Activated naive CD4-positive, alpha-beta T cell treated with anti-CD3 and anti-CD28 coated beads, Interleukin-2, amount 50 U/mL, for 72 hours (primary cell): ENCODE measurements at regions not wholly inside any gene's neighbourhood (a gene's known extent, or its start where the extent isn't known, plus 50 kb on each side); places are given as distances from the start of the nearest gene placed in this dataset.

Experiments used
- ATAC-seq, 2 donors: fragments of 150-1000 bp; cut with Tn5 transposase; 2 replicates each; pipeline ENCODE4 v1.10.0; 2021; ENCODE audit warnings: mild to moderate bottlenecking in 2 of 2, moderate library complexity in 2 of 2
- DNase-seq, 2 donors: peaks; one replicate each; pipeline ENCODE4 v3.0.0; 2021 to 2022; ENCODE audit warnings: low spot score in 2 of 2
- H3K27ac Mint-ChIP-seq, 2 donors: one replicate each; pipeline ENCODE4 v1.8.0; 2022; ENCODE audit warnings: mild to moderate bottlenecking in 2 of 2, mixed read lengths in 2 of 2
- H3K36me3 Mint-ChIP-seq, 2 donors: one replicate each; pipeline ENCODE4 v1.8.0; 2022; ENCODE audit warnings: mixed read lengths in 2 of 2
- H3K9me3 Mint-ChIP-seq, 2 donors: one replicate each; pipeline ENCODE4 v1.8.0; 2022; ENCODE audit warnings: mixed read lengths in 2 of 2

DNA sequence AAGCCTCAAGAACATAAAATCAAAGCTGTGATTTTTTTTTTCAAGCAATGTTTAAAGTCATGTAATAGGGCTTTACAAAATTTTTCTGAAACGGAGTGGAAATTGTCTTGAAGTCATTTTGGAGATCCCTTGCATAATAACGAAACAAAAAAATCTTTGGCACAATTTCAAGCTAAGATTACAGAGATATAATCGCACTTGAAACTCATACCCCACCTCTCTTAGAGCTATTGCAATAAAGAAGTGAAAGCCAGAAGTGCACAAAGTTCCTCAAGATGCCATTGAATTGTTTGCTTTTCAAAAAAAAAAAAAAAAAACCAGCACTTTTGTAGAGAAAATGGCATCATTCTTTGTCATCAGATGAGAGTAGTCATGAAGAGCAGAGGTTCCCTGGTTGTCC is 152.3 kb downstream of the PAX3 start:
- H3K9me3 Mint-ChIP-seq = no peaks in the 10 kb centered on the region
- H3K36me3 Mint-ChIP-seq = no peaks in the 10 kb centered on the region
- ATAC-seq (no peak), DNase-seq (no peak)
- no peak overlapping the region for H3K27ac Mint-ChIP-seq

DNA sequence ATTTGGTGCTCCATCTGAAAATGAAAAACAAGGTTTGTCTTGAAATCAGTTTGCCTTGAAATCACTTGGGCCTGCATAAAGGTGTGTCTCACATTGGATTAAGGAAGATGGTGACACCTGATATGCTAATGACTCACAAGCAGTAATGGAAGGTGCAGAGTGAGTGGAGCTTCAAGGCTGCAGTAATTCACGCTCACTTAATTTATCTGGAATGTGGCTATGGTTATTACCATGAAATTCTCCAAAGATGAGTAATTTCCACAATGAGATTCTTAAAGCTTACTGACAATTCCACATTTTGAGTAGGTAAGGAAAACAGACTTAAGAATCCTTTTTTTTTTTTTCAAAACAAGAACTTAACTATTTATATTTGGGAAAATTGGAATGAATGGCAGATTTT is 156.8 kb downstream of the PAX3 start:
- Mint-ChIP-seq H3K9me3 (peaks cover 4 to 5% of the 10 kb centered on the region in 2 donors), H3K36me3 (no peaks in the 10 kb centered on the region), H3K27ac (no peak overlapping the region)
- ATAC-seq = no peak
- no peak for DNase-seq

DNA sequence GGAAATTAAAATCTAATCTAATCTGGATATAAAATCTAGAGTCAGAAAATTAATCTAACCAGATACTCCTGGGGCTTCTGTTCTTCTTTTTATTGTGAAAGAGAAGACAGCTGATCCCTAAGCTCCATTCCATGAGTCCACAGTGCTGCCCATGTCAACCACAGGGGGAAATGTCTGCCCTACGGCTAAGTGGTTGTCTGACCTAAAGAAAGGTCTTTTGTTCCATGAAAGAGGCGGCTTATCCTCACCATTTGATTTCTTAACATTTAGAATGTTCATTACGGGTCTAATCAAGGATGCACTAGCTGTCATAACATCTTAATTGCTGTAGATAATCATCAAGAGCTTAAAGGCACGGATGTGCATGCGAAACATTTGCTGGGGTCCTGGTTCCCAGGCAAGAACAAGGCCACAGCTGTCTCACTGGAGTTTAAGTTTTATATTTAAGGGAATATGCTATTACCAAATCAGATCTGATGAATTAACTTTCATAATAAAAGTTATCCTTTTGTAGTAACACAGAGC is 162.6 kb downstream of the PAX3 start:
- Mint-ChIP-seq H3K36me3 (no peaks in the 10 kb centered on the region), H3K27ac (no peak overlapping the region), H3K9me3 (peaks cover 10 to 16% of the 10 kb centered on the region in 2 donors)
- ATAC-seq (no peak), DNase-seq (no peak)

DNA sequence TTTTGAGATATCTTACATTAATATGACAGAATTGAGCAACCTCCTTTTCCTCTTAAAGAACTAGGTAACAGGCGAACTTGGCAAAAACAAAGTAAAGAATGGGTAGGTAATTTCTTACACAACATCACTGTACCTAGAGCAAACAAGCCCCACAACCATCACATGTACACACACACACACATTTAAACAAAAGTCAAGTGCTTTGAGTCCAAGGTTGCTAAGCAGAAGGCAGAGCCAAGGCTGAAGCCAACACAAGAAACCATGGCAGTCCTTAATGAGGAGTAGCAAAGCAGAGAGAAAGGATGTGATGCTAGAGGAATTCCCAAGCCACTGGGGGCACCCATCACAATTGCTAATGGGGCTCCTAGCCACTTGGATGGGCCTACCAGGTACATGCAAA is 164.1 kb downstream of the PAX3 start:
- DNase-seq (no peak), ATAC-seq (no peak)
- no peak overlapping the region for H3K27ac Mint-ChIP-seq
- H3K36me3 Mint-ChIP-seq = no peaks in the 10 kb centered on the region
- H3K9me3 Mint-ChIP-seq = peaks cover 10 to 16% of the 10 kb centered on the region in 2 donors

DNA sequence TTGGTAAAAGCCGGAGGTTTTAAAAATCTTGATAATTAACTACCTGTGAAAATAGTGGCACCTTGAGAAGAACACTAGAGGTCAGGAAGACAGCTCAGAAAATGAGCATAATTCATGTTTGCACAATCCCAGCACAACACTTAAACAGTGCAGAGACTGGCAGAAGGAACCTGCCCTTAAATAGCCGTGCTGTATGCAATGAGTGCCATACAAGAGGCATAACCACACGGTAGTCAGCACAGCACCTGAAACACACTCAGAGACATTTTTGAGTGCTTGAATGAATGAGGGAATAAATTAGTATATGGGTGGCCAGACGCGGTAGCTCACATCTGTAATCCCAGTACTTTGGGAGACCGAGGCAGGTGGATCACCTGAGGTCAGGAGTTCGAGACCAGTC is 164.9 kb downstream of the PAX3 start:
- Mint-ChIP-seq H3K9me3 (peaks cover 10 to 16% of the 10 kb centered on the region in 2 donors), H3K27ac (no peak overlapping the region), H3K36me3 (no peaks in the 10 kb centered on the region)
- DNase-seq = no peak
- ATAC-seq = no peak

DNA sequence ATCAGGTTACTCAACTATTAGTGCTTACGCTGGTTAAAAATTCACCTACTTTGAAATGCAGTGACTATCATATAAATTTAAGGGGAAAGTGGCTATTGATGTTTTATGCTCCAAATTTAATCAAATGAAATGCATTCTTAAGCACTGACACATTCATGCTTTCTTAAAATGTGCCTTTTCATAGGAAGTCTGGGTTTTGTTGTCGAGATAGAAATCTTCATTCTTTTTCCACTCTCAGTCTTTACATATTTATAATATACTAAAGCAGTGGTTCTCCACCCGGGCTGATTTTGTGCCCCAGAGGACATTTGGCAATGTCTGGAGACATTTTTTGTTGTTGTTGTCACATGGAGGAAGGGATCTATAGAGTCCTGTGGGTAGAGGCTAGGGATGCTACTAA is 167.9 kb downstream of the PAX3 start:
- peaks cover 5 to 12% of the 10 kb centered on the region in 2 donors for H3K9me3 Mint-ChIP-seq
- ATAC-seq = no peak
- H3K27ac Mint-ChIP-seq = no peak overlapping the region
- no peaks in the 10 kb centered on the region for H3K36me3 Mint-ChIP-seq
- no peak for DNase-seq

DNA sequence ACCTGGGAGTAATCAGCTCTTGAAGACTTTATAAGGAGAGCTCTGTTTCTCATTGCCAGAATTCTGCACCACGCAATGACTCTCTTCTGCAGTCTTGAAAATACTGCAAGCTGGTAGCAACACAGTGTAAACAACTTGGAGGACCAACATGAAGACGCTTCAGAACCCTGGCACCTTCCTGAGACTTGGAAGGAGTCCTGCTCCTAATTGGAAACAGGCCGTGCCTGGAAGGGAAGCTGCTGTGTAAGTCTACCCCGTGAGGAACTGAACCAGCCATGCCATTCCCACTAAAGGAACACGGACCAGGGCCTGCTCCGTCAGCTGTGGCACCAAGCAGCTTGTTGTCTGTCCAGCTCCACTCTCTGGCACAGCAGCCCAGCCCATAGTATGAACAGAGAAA is 171.1 kb downstream of the PAX3 start:
- ATAC-seq = no peak
- no peak for DNase-seq
- Mint-ChIP-seq H3K36me3 (no peaks in the 10 kb centered on the region), H3K9me3 (peaks cover 0 to 4% of the 10 kb centered on the region in 2 donors), H3K27ac (no peak overlapping the region)

DNA sequence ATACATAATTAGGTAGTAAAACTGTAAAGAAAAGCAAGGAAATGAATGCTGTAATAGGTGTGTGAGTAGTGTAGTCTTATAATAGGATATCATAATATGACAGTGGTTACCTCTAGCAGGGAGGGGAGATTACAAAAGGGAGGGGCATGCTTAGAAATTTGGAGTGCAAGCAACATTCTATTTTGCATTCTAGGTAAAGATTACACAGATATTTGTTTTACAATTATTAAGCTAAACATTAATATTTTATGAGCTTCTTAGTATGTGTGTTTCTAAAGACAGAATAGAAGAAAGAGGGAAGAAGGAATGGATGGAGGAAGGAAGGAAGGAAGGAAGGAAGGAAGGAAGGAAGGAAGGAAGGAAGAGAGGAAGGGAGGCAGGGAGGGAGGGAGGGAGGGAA is 177.9 kb downstream of the PAX3 start:
- ATAC-seq = no peak
- no peaks in the 10 kb centered on the region for H3K9me3 Mint-ChIP-seq
- no peak for DNase-seq
- no peaks in the 10 kb centered on the region for H3K36me3 Mint-ChIP-seq
- no peak overlapping the region for H3K27ac Mint-ChIP-seq

DNA sequence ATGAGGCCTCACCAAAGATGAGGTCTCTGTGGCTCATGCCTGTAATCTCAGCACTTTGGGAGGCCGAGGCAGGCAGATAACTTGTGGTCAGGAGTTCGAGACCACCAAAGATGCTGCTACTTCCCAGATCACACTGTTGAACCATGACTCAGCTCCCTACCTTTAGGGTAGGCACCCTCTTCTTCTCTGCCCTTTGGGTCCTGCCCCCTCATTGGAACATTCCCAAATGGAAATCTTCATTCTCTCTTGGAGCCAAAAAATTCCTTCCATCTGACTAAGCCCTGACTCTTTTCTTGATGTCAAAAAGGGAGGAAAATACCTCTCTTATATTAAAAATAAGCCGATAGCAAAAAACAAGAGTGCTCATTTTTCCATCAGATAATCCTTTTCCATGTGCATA is 183.5 kb downstream of the PAX3 start:
- DNase-seq (no peak), ATAC-seq (no peak)
- no peak overlapping the region for H3K27ac Mint-ChIP-seq
- H3K9me3 Mint-ChIP-seq = peaks cover 0 to 10% of the 10 kb centered on the region in 2 donors
- no peaks in the 10 kb centered on the region for H3K36me3 Mint-ChIP-seq

DNA sequence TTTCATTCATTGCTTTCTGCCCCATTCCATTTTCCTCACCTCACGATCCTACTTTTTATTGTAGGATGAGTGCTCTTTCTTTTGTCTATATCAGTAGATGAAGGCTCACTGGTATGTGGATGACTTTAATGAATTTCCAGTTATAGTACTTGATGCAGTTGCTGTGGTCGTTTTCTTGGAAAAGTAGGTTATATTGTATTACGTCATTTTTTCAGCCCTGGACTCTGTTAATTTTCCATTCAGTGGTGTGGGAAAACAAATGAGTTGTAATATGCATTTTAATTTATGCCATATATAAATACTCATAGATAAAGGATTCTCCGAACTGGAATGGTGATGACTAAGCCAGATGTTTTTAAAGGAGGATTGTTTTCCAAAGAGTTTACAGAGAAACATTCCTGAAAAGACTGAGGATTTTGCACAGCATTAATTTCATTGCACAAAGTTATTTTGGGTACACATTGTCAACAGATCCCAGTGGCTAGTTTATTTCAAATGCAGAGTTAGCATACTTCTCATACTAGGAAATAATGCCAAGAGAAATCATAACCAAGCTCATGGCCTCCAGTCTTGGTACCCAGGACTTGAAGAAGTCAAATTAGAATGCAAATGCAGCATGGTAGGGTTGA is 189.7 kb downstream of the PAX3 start:
- DNase-seq (no peak), ATAC-seq (no peak)
- H3K27ac Mint-ChIP-seq = no peak overlapping the region
- H3K9me3 Mint-ChIP-seq = peaks cover 4 to 7% of the 10 kb centered on the region in 2 donors
- H3K36me3 Mint-ChIP-seq = no peaks in the 10 kb centered on the region

DNA sequence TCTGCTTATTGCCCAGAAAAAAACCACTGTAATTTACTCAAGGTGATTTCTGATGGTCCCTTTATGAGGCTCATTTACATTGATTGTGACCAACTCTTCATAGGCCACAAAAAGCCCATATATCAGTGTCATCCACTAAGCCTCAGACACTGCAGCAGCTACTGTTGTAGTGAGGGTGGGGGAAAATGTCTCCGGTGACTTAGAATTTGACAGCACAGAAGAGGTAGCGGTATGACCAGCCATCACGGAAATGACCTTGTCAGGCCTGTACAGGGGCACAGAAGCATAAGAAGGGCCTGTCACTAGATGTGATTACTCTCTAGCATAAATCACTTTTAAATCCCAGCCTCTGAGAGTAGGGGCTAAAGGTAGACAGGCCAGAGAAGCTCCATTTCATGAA is 190.3 kb downstream of the PAX3 start:
- ATAC-seq (no peak), DNase-seq (no peak)
- Mint-ChIP-seq H3K36me3 (no peaks in the 10 kb centered on the region), H3K27ac (no peak overlapping the region), H3K9me3 (peaks cover 4 to 5% of the 10 kb centered on the region in 2 donors)

DNA sequence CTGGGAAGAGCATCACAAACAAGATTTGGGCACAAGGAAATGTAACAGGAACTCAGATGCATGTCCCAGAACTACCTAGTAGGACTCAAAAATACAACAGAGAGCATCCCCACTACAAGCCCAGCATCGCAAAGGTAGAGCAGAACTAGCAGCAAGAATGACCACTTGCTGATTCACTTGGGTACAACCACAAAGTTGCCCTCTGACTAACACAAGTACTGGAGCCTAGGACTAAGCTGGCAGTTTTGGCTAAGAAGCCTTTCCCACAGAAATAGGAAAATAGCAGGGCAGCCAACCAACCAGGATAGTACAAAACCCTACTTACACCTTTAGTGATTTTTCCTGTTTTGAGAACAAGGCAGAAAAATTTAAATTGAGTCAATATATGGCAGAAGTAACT is 193.8 kb downstream of the PAX3 start:
- Mint-ChIP-seq H3K36me3 (no peaks in the 10 kb centered on the region), H3K27ac (no peak overlapping the region), H3K9me3 (peaks cover 0 to 4% of the 10 kb centered on the region in 2 donors)
- no peak for DNase-seq
- no peak for ATAC-seq

DNA sequence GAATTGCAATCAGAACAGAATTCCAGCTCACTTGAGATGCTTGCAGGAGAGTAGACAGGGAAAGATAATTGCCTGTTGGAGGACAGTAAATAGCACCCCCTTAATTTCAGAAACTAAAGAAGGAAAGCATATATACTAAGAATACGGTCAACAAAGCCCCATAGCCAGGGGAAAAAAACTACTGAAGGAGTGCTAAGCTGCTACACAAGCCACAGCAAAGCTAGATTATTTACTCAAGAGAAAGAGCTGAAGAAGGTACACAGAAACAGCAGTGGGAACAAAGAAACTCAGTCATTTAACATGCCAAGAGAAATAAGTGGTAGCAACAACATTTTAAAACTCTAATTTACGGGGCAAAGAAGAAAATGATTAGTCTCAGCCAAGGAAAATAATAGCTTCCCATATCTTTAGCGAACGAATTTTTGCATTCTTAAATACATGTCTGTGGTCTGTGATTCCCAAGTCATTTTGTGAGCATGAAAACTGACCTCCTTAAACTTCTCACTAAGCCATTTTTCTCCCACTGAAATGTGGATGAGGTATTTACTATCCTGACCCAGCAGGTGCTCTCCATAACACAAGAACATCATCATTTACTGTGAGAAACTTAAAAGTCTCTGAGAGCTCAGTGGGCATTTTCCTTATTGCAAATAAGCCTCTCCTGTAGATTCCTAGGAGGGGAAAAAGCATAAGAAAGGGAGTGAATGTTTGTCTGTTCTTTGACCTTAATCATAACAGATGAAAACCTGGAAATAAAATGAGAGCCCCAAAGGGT is 196.0 kb downstream of the PAX3 start:
- H3K36me3 Mint-ChIP-seq = no peaks in the 10 kb centered on the region
- peaks cover 4 to 8% of the 10 kb centered on the region in 2 donors for H3K9me3 Mint-ChIP-seq
- DNase-seq (no peak), ATAC-seq (no peak)
- H3K27ac Mint-ChIP-seq = no peak overlapping the region

DNA sequence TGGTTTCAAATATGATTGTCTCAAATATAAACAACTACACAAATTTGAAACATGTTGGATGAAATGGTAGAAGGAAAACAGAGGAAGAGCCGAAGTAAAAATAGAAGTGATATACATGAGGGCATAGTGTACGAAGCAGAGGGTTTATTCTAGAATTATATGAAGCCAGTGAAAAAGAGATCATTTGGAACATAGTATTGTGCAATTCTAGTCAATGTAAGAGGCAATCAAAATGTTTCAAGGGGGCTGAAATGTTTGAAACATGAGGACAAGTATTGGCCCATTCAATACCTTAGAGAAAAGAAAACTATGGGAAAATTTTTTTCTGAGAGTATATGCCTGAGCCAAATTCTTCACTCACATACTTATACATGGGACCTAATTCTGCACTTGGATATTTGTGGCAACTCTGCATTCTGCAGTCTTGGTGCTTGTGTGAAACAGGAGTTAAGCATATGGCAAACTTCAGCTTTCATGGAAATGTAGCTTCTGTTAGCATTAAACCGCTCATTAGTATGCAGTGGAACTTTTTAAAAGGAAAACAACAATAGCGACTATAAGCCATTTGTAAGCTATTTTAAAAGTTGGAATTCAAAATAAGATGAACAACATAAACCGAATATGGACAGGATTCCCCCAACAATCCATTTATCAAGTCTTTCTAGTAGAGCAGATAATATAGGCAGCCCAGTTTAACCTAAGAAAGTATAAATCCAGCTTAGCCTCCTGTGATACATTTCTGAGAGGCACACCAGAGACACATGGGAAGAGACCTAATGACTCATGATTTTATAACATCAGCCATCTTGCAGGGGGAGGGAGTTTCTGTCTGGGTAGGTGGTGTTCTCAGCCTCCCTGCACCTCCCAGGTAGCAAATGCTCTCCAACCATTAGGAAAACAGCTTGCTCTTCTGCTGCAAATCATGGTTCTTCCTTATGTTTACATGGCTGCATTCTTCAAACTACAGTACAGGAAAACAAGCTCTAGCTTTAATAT is 197.8 kb downstream of the PAX3 start:
- Mint-ChIP-seq H3K36me3 (no peaks in the 10 kb centered on the region), H3K27ac (no peak overlapping the region), H3K9me3 (peaks cover 4 to 8% of the 10 kb centered on the region in 2 donors)
- DNase-seq (no peak), ATAC-seq (no peak)

DNA sequence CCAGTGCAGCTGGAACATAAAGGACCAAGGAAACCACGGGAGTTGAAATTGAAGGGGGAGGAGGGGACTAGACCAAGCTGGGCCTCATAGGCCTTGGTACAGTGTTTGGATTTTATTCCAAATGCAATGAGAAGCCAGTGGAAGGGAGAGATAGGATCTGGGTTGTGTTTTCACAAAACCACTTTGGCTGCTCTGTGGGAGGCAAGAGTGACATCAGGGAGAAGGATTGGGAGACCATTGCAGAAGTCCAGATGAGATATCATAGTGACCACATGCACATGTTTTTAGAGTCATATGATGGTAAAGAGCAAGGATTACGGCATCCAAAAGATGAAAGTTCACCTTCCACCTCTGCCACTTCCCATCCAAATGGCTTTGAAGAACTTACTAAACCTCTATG is 210.2 kb downstream of the PAX3 start:
- no peak for ATAC-seq
- DNase-seq = no peak
- Mint-ChIP-seq H3K36me3 (peaks cover 0 to 13% of the 10 kb centered on the region in 2 donors), H3K27ac (no peak overlapping the region), H3K9me3 (peaks cover 12 to 25% of the 10 kb centered on the region in 2 donors)

DNA sequence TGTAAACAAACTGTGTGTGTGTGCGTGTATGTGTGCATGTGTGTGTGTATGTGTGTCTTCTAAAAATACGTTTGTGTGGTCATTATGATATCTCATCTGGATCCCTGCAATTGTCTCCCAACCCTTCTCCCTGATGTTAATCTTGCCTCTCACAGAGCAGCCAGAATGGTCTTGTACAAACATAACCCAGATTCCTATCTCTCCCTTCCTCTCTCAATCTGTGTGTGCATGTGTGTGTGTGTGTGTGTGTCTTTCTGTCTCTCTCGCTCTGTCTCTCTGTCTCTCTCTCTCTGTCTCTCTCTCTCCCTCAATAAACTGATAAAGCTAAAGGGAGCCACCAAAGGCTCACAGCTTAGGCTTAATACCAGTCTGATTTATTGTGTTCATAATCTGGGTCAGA is 210.8 kb downstream of the PAX3 start:
- ATAC-seq (no peak), DNase-seq (no peak)
- H3K27ac Mint-ChIP-seq = no peak overlapping the region
- peaks cover 0 to 13% of the 10 kb centered on the region in 2 donors for H3K36me3 Mint-ChIP-seq
- H3K9me3 Mint-ChIP-seq = peaks cover 12 to 25% of the 10 kb centered on the region in 2 donors

DNA sequence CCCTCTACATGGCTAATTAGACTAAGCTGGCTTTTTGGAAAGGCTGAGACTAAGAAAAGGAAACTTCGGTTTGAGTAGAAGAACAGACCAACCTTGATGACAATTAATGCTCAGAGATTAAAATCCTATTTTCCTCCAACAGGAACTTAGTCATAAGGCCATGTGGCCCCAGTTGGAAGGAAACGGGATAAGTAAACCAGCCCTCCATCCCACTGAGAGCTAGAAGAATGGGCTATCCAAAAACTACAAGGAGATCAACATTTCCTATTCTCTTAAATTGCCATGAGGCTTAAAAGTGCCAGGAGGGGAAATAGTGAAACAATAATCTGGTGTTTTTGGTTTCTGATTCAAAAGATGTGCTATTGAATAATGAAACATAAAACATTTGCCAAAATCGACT is 216.6 kb downstream of the PAX3 start:
- DNase-seq (no peak), ATAC-seq (no peak)
- Mint-ChIP-seq H3K9me3 (peaks cover 12% of the 10 kb centered on the region in 2 donors), H3K27ac (no peak overlapping the region), H3K36me3 (peaks cover 0 to 5% of the 10 kb centered on the region in 2 donors)
